ENCODE measurements at regions not wholly inside any gene's neighbourhood (a gene's known extent, or its start where the extent isn't known, plus 50 kb on each side); places are given as distances from the start of the nearest gene placed in this dataset.

DNA sequence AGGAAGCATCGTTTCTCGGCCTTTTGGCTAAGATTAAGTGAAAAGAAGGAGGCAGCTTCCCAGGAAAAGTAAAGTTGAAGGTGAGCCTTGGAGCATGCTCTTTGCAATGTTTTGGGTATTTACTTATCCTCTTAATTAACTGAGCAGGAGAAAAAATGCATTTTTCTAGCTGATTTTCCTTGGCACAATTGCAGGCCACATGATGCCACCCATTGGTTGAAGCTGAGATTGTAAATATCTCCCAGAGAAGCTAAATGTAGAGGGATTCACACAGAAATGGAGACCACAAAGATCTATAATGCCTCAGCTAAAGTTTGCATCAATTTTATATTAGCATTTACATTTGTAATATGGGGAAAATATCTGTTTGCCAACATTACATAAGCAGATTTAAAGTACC lies 294.1 kb downstream of the KCNS3 start:
- POLR2A ChIA-PET (ENCODE audit: low non-redundant PET), result no interaction called here
- H3K27ac ChIP-seq, result no peak overlapping the region
- no peak for DNase-seq (ENCODE audit: low spot score)
- CTCF ChIA-PET, result interaction anchor here (1.1 kb wide), 1 partner anchor 321 kb away, joined by 4 read pairs; no protein-coding TSS in a partner anchor
- TF ChIP-seq, protein P1, sequence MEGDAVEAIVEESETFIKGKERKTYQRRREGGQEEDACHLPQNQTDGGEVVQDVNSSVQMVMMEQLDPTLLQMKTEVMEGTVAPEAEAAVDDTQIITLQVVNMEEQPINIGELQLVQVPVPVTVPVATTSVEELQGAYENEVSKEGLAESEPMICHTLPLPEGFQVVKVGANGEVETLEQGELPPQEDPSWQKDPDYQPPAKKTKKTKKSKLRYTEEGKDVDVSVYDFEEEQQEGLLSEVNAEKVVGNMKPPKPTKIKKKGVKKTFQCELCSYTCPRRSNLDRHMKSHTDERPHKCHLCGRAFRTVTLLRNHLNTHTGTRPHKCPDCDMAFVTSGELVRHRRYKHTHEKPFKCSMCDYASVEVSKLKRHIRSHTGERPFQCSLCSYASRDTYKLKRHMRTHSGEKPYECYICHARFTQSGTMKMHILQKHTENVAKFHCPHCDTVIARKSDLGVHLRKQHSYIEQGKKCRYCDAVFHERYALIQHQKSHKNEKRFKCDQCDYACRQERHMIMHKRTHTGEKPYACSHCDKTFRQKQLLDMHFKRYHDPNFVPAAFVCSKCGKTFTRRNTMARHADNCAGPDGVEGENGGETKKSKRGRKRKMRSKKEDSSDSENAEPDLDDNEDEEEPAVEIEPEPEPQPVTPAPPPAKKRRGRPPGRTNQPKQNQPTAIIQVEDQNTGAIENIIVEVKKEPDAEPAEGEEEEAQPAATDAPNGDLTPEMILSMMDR (conservative IDR thresholded peaks at IDR 0.05; ENCODE audit: low read depth), result no peak

GRCh38 chr2:18171191-18172139 lies 293.0 kb downstream of the KCNS3 start:
- TF ChIP-seq, protein P1 (conservative IDR thresholded peaks at IDR 0.05; ENCODE audit: low read depth), result no peak
- DNase-seq (ENCODE audit: low spot score), result no peak
- CTCF ChIA-PET, result no interaction called here
- POLR2A ChIA-PET (ENCODE audit: low non-redundant PET), result no interaction called here
- no peak overlapping the region for H3K27ac ChIP-seq

GRCh38 chr2:18170642-18171041 lies 292.2 kb downstream of the KCNS3 start:
- CTCF ChIA-PET, result no interaction called here
- no peak overlapping the region for H3K27ac ChIP-seq
- no peak for DNase-seq (ENCODE audit: low spot score)
- POLR2A ChIA-PET (ENCODE audit: low non-redundant PET), result no interaction called here
- TF ChIP-seq, protein P1 (conservative IDR thresholded peaks at IDR 0.05; ENCODE audit: low read depth), result no peak

DNA sequence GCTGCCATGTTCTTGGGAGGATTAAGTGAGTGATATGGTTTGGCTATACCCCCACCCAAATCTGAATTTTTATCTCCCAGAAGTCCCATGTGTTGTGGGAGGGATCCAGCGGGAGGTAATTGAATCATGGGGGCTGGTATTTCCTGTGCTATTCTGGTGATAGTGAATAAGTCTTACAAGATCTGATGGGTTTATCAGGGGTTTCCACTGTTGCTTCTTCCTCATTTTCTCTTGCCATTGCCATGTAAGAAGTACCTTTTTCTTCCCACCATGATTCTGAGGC lies 291.4 kb downstream of the KCNS3 start:
- ChIA-PET POLR2A (ENCODE audit: low non-redundant PET) (no interaction called here), CTCF (no interaction called here)
- no peak for DNase-seq (ENCODE audit: low spot score)
- TF ChIP-seq, protein P1 (conservative IDR thresholded peaks at IDR 0.05; ENCODE audit: low read depth), result no peak
- H3K27ac ChIP-seq, result no peak overlapping the region

DNA sequence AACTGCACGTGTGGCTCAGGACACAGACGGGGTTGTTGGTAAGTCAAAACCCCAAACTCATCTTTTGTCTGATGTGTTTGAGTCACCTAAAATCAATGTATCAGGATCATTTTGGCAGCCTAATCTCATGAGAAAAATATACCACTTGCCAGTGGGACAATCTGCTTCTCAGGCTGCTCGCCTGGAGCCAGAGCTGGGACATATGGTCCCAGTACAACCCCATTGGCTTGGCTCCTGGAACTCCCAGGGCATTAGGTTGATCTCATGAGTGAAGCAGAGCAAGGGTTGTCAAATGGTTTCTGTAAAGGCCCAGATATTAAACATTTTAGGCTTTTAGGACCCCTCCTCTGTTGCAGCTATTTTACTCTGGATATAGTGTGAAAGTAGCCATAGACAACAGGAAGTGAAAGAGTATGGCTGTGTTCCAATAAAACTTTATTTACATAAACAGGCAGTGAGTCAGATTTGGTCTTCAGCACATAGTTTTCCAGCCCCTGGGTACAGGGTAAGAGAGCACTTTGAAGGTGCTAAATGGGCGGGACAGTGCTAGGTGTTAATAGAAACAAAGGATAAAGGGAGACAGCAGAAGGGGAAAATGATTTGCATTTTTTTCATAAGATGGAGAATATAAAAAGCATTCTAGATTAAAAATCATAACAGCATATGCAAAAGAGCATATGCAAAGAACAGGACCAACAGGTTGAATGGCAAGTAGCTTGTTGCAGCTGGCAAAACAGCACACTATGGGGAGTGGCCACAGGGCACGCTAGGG lies 290.8 kb downstream of the KCNS3 start:
- TF ChIP-seq, protein P1 (conservative IDR thresholded peaks at IDR 0.05; ENCODE audit: low read depth), result no peak
- POLR2A ChIA-PET (ENCODE audit: low non-redundant PET), result no interaction called here
- no peak for DNase-seq (ENCODE audit: low spot score)
- CTCF ChIA-PET, result no interaction called here
- no peak overlapping the region for H3K27ac ChIP-seq

DNA sequence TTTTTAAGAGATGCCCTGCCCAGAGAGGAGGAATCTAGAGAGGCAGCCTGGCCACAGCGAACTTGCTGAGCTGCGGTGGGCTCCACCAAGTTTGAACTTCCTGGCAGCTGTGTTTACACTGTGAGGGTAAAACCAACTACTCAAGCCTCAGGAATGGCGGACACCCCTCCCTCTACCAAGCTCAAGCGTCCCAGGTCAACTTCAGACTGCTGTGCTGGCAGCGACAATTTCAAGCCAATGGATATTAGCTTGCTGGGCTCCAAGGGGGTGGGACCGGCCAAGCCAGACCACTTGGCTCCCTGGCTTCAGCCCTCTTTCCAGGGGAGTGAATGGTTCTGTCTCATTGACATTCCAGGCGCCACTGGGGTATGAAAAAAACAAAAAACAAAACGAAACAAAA lies 289.4 kb downstream of the KCNS3 start:
- CTCF ChIA-PET, result interaction anchor here (0.5 to 0.7 kb wide), 2 partner anchors 10 to 414 kb away, joined by 3 to 4 read pairs; partner anchors contain the start of gene GEN1
- POLR2A ChIA-PET (ENCODE audit: low non-redundant PET), result no interaction called here
- TF ChIP-seq, protein P1 (conservative IDR thresholded peaks at IDR 0.05; ENCODE audit: low read depth), result no peak
- no peak for DNase-seq (ENCODE audit: low spot score)
- no peak overlapping the region for H3K27ac ChIP-seq
